ENCODE measurements at regions not wholly inside any gene's neighbourhood (a gene's known extent, or its start where the extent isn't known, plus 50 kb on each side); places are given as distances from the start of the nearest gene placed in this dataset.

- no peak for TF ChIP-seq POLR2A (IDR thresholded peaks at IDR 0.05)
- TF ChIP-seq EP300 (IDR thresholded peaks at IDR 0.05): no peak
- TF ChIP-seq, protein P1, sequence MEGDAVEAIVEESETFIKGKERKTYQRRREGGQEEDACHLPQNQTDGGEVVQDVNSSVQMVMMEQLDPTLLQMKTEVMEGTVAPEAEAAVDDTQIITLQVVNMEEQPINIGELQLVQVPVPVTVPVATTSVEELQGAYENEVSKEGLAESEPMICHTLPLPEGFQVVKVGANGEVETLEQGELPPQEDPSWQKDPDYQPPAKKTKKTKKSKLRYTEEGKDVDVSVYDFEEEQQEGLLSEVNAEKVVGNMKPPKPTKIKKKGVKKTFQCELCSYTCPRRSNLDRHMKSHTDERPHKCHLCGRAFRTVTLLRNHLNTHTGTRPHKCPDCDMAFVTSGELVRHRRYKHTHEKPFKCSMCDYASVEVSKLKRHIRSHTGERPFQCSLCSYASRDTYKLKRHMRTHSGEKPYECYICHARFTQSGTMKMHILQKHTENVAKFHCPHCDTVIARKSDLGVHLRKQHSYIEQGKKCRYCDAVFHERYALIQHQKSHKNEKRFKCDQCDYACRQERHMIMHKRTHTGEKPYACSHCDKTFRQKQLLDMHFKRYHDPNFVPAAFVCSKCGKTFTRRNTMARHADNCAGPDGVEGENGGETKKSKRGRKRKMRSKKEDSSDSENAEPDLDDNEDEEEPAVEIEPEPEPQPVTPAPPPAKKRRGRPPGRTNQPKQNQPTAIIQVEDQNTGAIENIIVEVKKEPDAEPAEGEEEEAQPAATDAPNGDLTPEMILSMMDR (IDR thresholded peaks at IDR 0.05): no peak
- intact Hi-C loops (cut with DNase I): no loop called here
These were observed 165.0 kb upstream of the GORAB start for GRCh38 chr1:170366980-170367379.

GRCh38 chr1:170367615-170368014 is 164.4 kb upstream of the GORAB start:
- Histone ChIP-seq H3K36me3 (no peaks in the 10 kb centered on the region), H3K27ac (no peak overlapping the region), H3K4me3 (no peak overlapping the region), H3K27me3 (no peaks in the 10 kb centered on the region), H3K4me1 (ENCODE audit: insufficient read depth) (no peaks in the 10 kb centered on the region), H3K9me3 (no peaks in the 10 kb centered on the region)
- no peak for DNase-seq
- intact Hi-C loops (cut with DNase I): no loop called here
- 89 to 90% (median 89%) methylated on average over 2 to 3 of the region's 3 CpGs for WGBS, 3 donors
- TF ChIP-seq EP300 (IDR thresholded peaks at IDR 0.05) (no peak), POLR2A (IDR thresholded peaks at IDR 0.05) (no peak)

More at GRCh38 chr1:170366980-170367379, 165.0 kb upstream of the GORAB start:
- WGBS, 3 donors: 94% methylated on average over 2 of the region's 2 CpGs
- H3K4me3 ChIP-seq: no peak overlapping the region
- DNase-seq: no peak
- H3K36me3 ChIP-seq: no peaks in the 10 kb centered on the region
- H3K27me3 ChIP-seq: no peaks in the 10 kb centered on the region
- no peaks in the 10 kb centered on the region for H3K9me3 ChIP-seq
- H3K27ac ChIP-seq: no peak overlapping the region
- H3K4me1 ChIP-seq (ENCODE audit: insufficient read depth): no peaks in the 10 kb centered on the region

GRCh38 chr1:170369000-170369399 is 163.0 kb upstream of the GORAB start:
- H3K9me3 ChIP-seq: no peaks in the 10 kb centered on the region
- 55 to 63% (median 60%) methylated on average over 7 of the region's 7 CpGs for WGBS, 3 donors
- no peaks in the 10 kb centered on the region for H3K27me3 ChIP-seq
- H3K27ac ChIP-seq: no peak overlapping the region
- H3K4me1 ChIP-seq (ENCODE audit: insufficient read depth): no peaks in the 10 kb centered on the region
- intact Hi-C loops (cut with DNase I): no loop called here
- TF ChIP-seq POLR2A (IDR thresholded peaks at IDR 0.05) (no peak), EP300 (IDR thresholded peaks at IDR 0.05) (no peak)
- TF ChIP-seq, protein P1 (IDR thresholded peaks at IDR 0.05): no peak
- no peak overlapping the region for H3K4me3 ChIP-seq
- H3K36me3 ChIP-seq: no peaks in the 10 kb centered on the region
- no peak for DNase-seq

DNA sequence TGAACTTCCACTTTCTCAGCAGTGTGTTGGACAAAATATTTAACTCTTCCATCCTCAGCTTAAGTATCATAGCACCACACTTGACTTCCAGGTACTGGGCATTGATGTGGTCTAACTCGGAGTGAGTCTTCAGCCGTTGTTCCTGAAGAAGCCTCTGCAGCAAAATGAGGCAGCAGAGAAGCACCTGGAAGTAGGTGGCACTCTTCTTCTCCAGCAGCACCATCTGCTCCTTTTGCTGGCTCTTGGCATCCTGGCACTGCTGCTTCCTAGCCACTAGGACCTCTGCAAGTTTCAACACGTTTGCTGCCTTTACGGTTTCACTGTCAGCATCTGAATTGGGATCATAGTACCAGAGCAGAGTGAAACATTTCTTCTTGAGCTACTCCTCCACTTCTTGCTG is 162.5 kb upstream of the GORAB start:
- no peak overlapping the region for H3K27ac ChIP-seq
- no peaks in the 10 kb centered on the region for H3K4me1 ChIP-seq (ENCODE audit: insufficient read depth)
- no peaks in the 10 kb centered on the region for H3K36me3 ChIP-seq
- no peaks in the 10 kb centered on the region for H3K27me3 ChIP-seq
- TF ChIP-seq EP300 (IDR thresholded peaks at IDR 0.05): no peak
- TF ChIP-seq POLR2A (IDR thresholded peaks at IDR 0.05): no peak
- TF ChIP-seq, protein P1 (IDR thresholded peaks at IDR 0.05): no peak
- no peak overlapping the region for H3K4me3 ChIP-seq
- no peaks in the 10 kb centered on the region for H3K9me3 ChIP-seq
- intact Hi-C loops (cut with DNase I): no loop called here
- WGBS, 3 donors: 87 to 93% (median 90%) methylated on average over 4 of the region's 4 CpGs
- no peak for DNase-seq

DNA sequence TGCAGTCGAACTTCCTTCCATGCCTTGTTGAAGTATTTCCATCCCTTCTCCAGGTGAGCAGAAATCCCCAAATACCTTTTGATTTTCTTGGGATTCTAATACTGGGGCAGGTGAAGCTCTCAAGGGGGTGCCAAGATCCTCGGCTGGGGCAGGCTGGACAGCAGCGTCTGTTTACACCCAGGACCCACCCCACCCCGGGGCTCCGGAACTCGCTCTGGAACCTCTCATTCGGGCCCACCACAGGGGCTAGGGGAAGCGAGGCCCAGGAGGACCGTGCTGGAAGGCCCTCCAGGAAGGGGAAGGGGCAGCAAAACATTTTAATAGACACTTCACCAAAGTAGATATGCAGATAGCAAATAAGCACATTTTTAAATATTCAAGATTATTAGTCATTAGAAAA is 161.9 kb upstream of the GORAB start:
- WGBS, 3 donors: 88 to 95% (median 92%) methylated on average over 9 of the region's 9 CpGs
- Histone ChIP-seq H3K36me3 (no peaks in the 10 kb centered on the region), H3K4me3 (no peak overlapping the region), H3K27me3 (no peaks in the 10 kb centered on the region), H3K27ac (no peak overlapping the region), H3K9me3 (no peaks in the 10 kb centered on the region), H3K4me1 (ENCODE audit: insufficient read depth) (no peaks in the 10 kb centered on the region)
- intact Hi-C loops (cut with DNase I): no loop called here
- TF ChIP-seq, protein P1 (IDR thresholded peaks at IDR 0.05): no peak
- TF ChIP-seq EP300 (IDR thresholded peaks at IDR 0.05): no peak
- no peak for TF ChIP-seq POLR2A (IDR thresholded peaks at IDR 0.05)
- no peak for DNase-seq
